Transverse colon (tissue), 4 donors: ENCODE measurements at regions not wholly inside any gene's neighbourhood (a gene's known extent, or its start where the extent isn't known, plus 50 kb on each side); places are given as distances from the start of the nearest gene placed in this dataset.

ENCODE experiments used
- CTCF ChIP-seq, 5 experiments: fragments of 200-600 bp in 3 of 5; fragments of 450-650 bp in 2 of 5; sonication (generic) in 3 of 5; IDR thresholded peaks; 1 replicate in 2 of 5; 2 replicates in 3 of 5; pipeline ENCODE4 v1.5.1; 2016 to 2017; ENCODE audit warnings: antibody characterized with exemption in 5 of 5, inconsistent platforms in 3 of 5, mild to moderate bottlenecking in 2 of 5, moderate library complexity in 1 of 5
- EP300 ChIP-seq: sonication (generic); formaldehyde crosslinking; IDR thresholded peaks from one replicate; pipeline ENCODE4 v1.6.1; 2017; ENCODE audit warnings: antibody characterized with exemption, low read depth
- POLR2A ChIP-seq: fragments of 450-650 bp; IDR thresholded peaks from one replicate; pipeline ENCODE4 v1.6.1; 2016; ENCODE audit warnings: antibody characterized with exemption, mild to moderate bottlenecking, moderate library complexity
- POLR2AphosphoS5 ChIP-seq, 3 donors: sonication (generic); formaldehyde crosslinking; IDR thresholded peaks; one replicate each; pipeline ENCODE4 v1.6.1; 2016; ENCODE audit warnings: antibody characterized with exemption in 3 of 3

GRCh38 chr15:53872410-53872809 is 105.8 kb upstream of the UNC13C start:
- TF ChIP-seq CTCF (IDR thresholded peaks at IDR 0.05) (no peak), POLR2A (no peak), EP300 (no peak), POLR2AphosphoS5 (IDR thresholded peaks at IDR 0.05) (no peak)
